ENCODE measurements at regions not wholly inside any gene's neighbourhood (a gene's known extent, or its start where the extent isn't known, plus 50 kb on each side); places are given as distances from the start of the nearest gene placed in this dataset.
A peak's percentile ranks its signal among the peaks of the same experiment; 100 is the strongest.

DNA sequence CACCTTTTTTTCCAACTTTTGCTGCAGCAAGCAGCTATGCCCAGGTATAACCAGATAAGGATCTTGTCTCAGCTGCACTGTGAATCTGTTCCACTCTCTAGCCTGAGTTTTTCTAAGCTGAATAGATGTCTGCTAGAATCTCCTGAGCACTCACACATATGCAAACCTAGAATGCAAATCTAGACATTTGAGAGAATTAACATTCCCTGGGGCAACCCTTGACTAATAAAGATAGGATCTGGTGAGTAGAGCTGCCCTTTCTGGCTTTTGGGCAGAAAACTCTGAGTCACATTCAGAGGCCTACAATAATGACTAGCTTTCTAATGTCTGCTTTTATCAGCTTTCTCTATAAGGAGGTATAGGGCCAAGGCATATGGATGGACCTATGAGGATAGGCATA, 61.4 kb upstream of the BARHL2 start:
- ATAC-seq = no peak
- H4K20me1 ChIP-seq (ENCODE audit: low read length) = no peaks in the 10 kb centered on the region; the same call in 1 of the 2 replicates
- ChIA-PET POLR2A (ENCODE audit: unreplicated experiment) (no interaction called here), CTCF (no interaction called here)
- H3K27me3 ChIP-seq (ENCODE audit: low read length) = peaks cover 39% of the 10 kb centered on the region
- no peak overlapping the region for H3K27ac ChIP-seq (ENCODE audit: low read length)
- no peak overlapping the region for H3K4me2 ChIP-seq (ENCODE audit: low read length)
- intact Hi-C loops (cut with micrococcal nuclease) = no loop called here
- no peak for TF ChIP-seq EZH2phosphoT487 (IDR thresholded peaks at IDR 0.05; ENCODE audit: borderline replicate concordance, low read length)
- no peaks in the 10 kb centered on the region for H3K4me1 ChIP-seq (ENCODE audit: insufficient read depth, low read length)
- H3K4me3 ChIP-seq (ENCODE audit: low read length) = no peak overlapping the region
- no peaks in the 10 kb centered on the region for H3K79me2 ChIP-seq (ENCODE audit: low read length)
- H3K36me3 ChIP-seq (ENCODE audit: low read depth, low read length) = no peaks in the 10 kb centered on the region
- H3F3A ChIP-seq (ENCODE audit: low read length, unreplicated experiment) = no peaks in the 10 kb centered on the region
- DNase-seq = no peak
- H3K9ac ChIP-seq (ENCODE audit: low read length) = no peak overlapping the region
- no peaks in the 10 kb centered on the region for H3K9me3 ChIP-seq (ENCODE audit: low read length)
- H3K9me2 ChIP-seq (replicated peaks; ENCODE audit: low read length) = no peaks in the 10 kb centered on the region
- no peak overlapping the region for H2AFZ ChIP-seq (ENCODE audit: low read length)
- no TSS peak for BruUV-seq (replicated peaks)

DNA sequence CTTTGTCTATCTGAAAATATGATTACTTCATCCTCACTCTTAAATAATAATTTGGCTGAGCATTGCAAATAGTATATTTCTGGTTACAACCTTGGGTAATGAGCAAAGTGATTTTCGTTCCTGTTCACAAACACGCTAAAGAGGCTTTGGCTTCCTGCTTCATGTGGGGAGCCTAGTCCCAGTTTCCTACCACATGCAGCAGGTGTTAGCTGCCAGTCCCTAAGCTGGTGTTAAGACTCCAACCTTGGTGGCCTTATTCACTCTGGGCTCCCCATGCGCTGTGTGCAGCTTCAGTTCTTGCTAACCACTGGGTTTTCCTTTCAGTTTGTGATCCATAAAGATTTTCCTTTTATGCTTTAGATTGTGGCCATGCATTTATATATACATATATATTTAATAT, 56.7 kb upstream of the BARHL2 start:
- Histone ChIP-seq H3K27ac (ENCODE audit: low read length) (no peak overlapping the region), H3F3A (ENCODE audit: low read length, unreplicated experiment) (no peaks in the 10 kb centered on the region), H3K9me2 (replicated peaks; ENCODE audit: low read length) (no peaks in the 10 kb centered on the region), H3K4me2 (ENCODE audit: low read length) (no peak overlapping the region), H3K9ac (ENCODE audit: low read length) (no peak overlapping the region), H3K4me3 (ENCODE audit: low read length) (no peak overlapping the region), H3K9me3 (ENCODE audit: low read length) (no peaks in the 10 kb centered on the region), H3K4me1 (ENCODE audit: insufficient read depth, low read length) (no peaks in the 10 kb centered on the region), H3K79me2 (ENCODE audit: low read length) (no peaks in the 10 kb centered on the region), H3K36me3 (ENCODE audit: low read depth, low read length) (no peaks in the 10 kb centered on the region), H4K20me1 (ENCODE audit: low read length) (no peaks in the 10 kb centered on the region; the same call in 1 of the 2 replicates), H2AFZ (ENCODE audit: low read length) (no peak overlapping the region), H3K27me3 (ENCODE audit: low read length) (peaks cover 20% of the 10 kb centered on the region; the same call in 1 of the 2 replicates)
- ChIA-PET CTCF (no interaction called here), POLR2A (ENCODE audit: unreplicated experiment) (no interaction called here)
- no TSS peak for BruUV-seq (replicated peaks)
- intact Hi-C loops (cut with micrococcal nuclease) = no loop called here
- ATAC-seq (no peak), DNase-seq (no peak)
- TF ChIP-seq CTCF (conservative IDR thresholded peaks at IDR 0.05; ENCODE audit: low read depth, low read length) = no peak
- no peak for TF ChIP-seq EZH2 (IDR thresholded peaks at IDR 0.05; ENCODE audit: low read length, unreplicated experiment)
- TF ChIP-seq EZH2phosphoT487 (IDR thresholded peaks at IDR 0.05; ENCODE audit: borderline replicate concordance, low read length) = no peak

- no peaks in the 10 kb centered on the region for H4K20me1 ChIP-seq (ENCODE audit: low read length)
- H3K4me3 ChIP-seq (ENCODE audit: low read length) = no peak overlapping the region
- no peaks in the 10 kb centered on the region for H3K9me2 ChIP-seq (replicated peaks; ENCODE audit: low read length)
- no peaks in the 10 kb centered on the region for H3K36me3 ChIP-seq (ENCODE audit: low read depth, low read length)
- no peak overlapping the region for H3K9ac ChIP-seq (ENCODE audit: low read length)
- H3K27me3 ChIP-seq (ENCODE audit: low read length) = peaks cover 3% of the 10 kb centered on the region; the same call in 1 of the 2 replicates
- no peak overlapping the region for H3K27ac ChIP-seq (ENCODE audit: low read length)
- no peaks in the 10 kb centered on the region for H3K4me1 ChIP-seq (ENCODE audit: insufficient read depth, low read length)
- no peak overlapping the region for H3K4me2 ChIP-seq (ENCODE audit: low read length)
- no peak overlapping the region for H2AFZ ChIP-seq (ENCODE audit: low read length)
- no peak for ATAC-seq
- ChIA-PET CTCF (no interaction called here), POLR2A (ENCODE audit: unreplicated experiment) (no interaction called here)
- H3F3A ChIP-seq (ENCODE audit: low read length, unreplicated experiment) = no peaks in the 10 kb centered on the region
- H3K79me2 ChIP-seq (ENCODE audit: low read length) = no peaks in the 10 kb centered on the region
- no peaks in the 10 kb centered on the region for H3K9me3 ChIP-seq (ENCODE audit: low read length)
- no TSS peak for BruUV-seq (replicated peaks)
- intact Hi-C loops (cut with micrococcal nuclease) = no loop called here
- no peak for TF ChIP-seq CTCF (conservative IDR thresholded peaks at IDR 0.05; ENCODE audit: low read depth, low read length)
- no peak for TF ChIP-seq EZH2 (IDR thresholded peaks at IDR 0.05; ENCODE audit: low read length, unreplicated experiment)
- TF ChIP-seq EZH2phosphoT487 (IDR thresholded peaks at IDR 0.05; ENCODE audit: borderline replicate concordance, low read length) = no peak
- peak; percentile 24 for DNase-seq
These were observed 51.7 kb upstream of the BARHL2 start for GRCh38 chr1:90768826-90769225.
